Left hindlimb (tissue), 1 donor: ENCODE measurements at regions not wholly inside any gene's neighbourhood (a gene's known extent, or its start where the extent isn't known, plus 50 kb on each side); places are given as distances from the start of the nearest gene placed in this dataset.
"Not testable (repeated sequence)": the region's sequence is repeated elsewhere in the genome, so short reads cannot be mapped to it uniquely, and the experiment has no call there.

Experiments
- DNase-seq: peaks from one replicate; pipeline ENCODE4 v3.0.0-alpha.2; 2018

DNA sequence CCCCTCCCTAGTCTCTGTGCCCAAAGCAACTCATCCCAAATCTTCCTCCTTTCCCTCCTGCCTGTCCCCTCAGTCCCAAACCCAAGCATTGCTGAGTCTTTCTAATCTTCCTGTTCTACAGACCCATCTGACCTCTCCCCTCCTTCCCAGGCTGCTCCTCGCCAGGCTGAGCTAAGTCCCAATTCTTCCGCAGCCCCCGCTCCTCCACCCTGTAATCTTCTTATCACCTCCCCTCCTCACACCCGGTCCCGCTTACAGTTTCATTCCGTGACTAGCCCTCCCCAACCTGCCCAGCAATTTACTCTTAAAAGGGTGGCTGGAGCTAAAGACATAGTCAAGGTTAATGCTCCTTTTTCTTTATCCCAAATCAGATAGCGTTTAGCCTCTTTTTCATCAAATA, 86.8 kb upstream of the ALDH3B2 start:
- DNase-seq, result not testable (repeated sequence)

- DNase-seq, result not testable (repeated sequence)
These were observed 84.9 kb upstream of the ALDH3B2 start for GRCh38 chr11:67759321-67759720.

GRCh38 chr11:67758467-67758866, 84.0 kb upstream of the ALDH3B2 start:
- not testable (repeated sequence) for DNase-seq

- DNase-seq, result not testable (repeated sequence)
These were observed 83.6 kb upstream of the ALDH3B2 start for GRCh38 chr11:67758009-67758408.

DNA sequence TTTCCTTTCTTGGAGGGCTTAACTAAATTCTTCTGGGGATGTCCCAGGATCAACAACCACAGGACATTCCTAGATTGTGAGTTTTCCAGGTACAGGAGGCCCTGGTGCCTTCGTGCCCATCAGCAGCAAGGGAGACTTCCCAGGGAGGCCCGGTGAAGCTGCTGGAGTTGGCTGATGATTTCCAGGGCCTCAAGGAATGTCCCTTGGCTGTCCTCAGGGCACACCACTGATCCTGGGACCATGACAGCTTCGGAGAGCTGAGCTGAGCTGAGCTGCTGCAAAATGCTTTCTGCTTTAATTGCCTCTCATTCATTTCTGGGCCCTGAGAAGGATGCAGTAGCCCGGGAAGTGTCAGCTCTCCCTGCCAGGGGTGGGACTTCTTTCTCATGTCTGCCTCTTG, 79.4 kb upstream of the ALDH3B2 start:
- not testable (repeated sequence) for DNase-seq

GRCh38 chr11:67745181-67745726, 70.8 kb upstream of the ALDH3B2 start:
- DNase-seq, result no peak

- DNase-seq, result not testable (repeated sequence)
These were observed 69.8 kb upstream of the ALDH3B2 start for GRCh38 chr11:67744231-67744630.

DNA sequence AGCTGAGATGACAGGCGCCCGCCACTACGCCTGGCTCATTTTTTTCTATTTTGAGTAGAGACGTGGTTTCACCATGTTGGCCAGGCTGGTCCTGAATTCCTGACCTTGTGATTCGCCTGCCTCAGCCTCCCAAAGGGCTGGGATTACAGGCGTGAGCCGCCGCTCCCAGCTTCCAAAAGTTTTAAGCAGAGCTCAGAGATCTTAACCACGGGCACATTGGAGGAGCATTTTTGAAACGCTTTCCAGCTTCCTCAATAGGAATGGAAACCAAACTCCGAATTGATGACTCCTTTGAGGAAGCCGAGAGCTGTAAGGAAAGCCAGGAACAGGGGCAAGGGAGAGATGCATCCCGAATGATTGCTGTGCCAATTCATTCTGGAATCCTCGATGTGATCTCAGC, 63.8 kb upstream of the ALDH3B2 start:
- not testable (repeated sequence) for DNase-seq

DNA sequence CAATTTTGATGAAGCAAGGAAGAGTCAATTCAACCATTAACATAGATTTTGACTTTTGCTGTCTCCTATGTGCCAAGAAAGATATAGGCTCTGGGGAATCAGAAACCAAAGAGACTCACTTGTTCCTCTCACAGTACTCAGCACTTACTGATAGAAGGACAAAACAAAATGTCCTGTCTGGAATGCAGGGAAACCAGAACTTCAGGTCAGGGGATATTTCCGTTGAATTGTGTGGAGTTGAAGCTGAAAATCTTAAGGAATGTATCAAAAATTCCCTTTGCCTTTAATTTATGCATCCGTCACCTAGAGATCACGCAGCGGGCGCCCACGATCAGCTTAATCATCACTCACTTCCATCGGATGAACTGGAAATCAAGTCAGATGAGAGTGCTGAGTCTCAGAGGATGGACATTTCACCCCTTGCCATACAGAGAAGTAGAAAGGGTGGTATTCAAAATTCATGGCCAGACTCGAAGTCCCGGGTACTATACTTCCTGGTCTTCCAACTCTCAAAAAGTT, 63.2 kb upstream of the ALDH3B2 start:
- not testable (repeated sequence) for DNase-seq

DNA sequence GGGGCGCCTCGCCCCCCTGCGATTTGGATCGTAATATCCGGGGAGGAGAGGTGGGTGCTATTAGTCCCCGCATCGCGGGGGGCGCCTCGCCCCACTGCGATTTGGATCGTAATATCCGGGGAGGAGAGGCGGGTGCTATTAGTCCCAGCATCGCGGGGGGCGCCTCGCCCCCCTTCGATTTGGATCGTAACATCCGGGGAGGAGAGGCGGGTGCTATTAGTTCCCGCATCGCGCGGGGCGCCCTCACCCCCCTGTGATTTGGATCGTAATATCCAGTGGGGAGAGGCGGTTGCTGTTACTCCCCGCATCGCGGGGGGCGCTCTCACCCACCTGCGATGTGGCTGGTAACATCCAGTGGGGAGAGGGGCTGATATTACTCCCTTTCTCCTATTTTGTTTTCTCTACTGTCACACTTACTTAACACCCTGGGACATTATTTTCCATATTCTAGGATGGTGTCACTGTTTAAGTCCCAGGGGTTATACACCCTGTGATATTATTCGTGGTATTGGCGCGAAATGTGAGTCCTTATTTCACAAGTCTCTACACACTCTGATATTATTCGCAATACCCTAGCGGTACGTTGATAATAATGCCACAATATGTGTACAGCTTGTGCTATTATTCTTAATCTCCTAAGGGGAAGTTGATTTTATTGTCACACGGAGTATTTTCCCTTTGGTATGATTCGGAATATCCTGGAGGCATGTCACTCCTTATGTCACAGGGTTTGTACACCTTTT, 57.8 kb upstream of the ALDH3B2 start:
- DNase-seq, result no peak

GRCh38 chr11:67731583-67731982, 57.2 kb upstream of the ALDH3B2 start:
- no peak for DNase-seq

DNA sequence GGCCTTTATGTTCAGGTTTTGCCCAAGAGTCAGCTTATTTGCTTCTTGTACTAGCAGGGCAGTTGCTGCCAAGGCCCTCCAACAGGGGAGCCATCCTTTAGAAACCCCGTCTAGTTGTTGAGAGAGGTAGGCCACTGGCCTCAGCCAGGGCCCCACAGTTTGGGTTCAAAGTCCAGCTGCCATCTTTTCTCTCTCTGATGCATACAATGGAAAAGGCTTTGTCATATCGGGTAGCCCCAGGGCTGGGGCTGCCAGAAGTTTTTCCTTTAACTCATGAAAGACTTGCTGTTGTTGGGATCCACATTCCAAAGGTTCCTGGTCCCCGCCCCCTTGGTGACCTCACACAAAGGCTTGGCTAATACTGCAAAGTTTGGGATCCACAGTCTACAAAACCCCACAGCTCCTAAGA, 53.7 kb upstream of the ALDH3B2 start:
- not testable (repeated sequence) for DNase-seq

GRCh38 chr11:67727066-67728040, 52.9 kb upstream of the ALDH3B2 start:
- DNase-seq, result not testable (repeated sequence)
